Renal cortex interstitium (tissue), 11 donors: ENCODE measurements at regions not wholly inside any gene's neighbourhood (a gene's known extent, or its start where the extent isn't known, plus 50 kb on each side); places are given as distances from the start of the nearest gene placed in this dataset.

ENCODE experiments used
- DNase-seq, 11 donors: peaks; one replicate each; pipeline ENCODE4 v3.0.0-alpha.2; 2013; ENCODE audit warnings: low read depth in 9 of 11, low spot score in 4 of 11; ENCODE audit errors: extremely low read depth in 1 of 11

DNA sequence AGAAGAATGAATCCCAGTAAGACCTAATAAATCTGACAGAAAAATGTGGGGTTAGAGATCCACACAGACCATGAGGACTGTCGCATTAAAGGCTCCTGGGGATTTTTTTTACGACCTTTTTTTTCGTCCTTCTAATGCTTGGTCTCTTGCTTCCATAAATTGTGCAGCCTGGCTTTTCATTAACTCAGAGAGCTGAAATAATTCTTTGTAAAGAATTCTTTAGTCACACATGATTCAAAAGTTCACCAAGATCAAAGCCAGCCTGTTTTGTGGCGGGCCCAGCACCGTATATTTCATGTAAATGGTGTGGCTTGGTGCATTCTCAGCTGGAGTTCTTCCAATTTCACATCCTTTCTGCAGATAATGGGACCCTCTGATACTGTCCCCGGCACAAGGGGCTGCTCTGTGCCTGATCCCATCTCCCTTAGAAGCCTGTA lies 206.6 kb upstream of the BMPER start:
- peak in 2 of 11 donors; percentile 66 to 72 for DNase-seq

DNA sequence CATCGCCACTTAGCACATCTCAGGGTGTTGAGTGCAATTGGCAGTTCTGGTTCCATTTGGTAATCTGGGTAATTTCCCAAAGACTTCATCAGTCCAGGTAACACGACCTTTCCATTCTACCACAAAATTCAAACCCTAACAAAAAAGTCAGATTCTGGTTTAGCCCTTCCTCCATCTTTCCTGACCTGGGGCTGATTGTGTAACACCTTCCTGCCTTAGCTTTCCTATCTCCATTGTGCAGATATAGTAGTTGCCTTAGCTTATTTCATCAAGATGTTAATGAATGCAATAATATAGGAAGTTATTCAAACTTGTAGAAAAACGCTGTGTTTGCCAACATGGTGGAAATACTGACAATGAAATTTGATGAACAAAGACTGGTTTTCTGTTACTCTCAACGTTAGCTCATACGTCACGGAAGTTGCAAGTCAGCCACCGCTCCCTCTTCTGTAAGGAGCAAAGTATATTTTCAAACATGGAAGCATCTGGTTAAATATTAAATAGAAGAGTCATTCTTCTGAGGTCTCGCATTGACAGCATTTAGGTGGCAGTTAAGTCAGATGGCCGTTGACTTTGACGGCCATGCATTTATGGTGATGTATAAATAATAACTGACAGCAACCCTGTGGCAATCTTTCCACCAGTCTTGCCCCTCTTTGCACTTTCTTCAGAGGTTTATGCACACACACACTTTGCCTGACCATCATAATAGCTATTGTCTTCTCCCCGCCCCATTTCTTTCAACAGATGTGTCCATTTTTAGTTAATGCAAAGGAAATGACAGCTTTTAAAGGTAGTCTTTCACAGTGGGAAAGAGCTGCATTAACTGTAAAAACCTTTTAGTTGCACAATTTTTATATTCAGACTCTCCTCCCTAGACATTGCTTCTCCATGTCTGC lies 205.1 kb upstream of the BMPER start:
- no peak for DNase-seq

DNA sequence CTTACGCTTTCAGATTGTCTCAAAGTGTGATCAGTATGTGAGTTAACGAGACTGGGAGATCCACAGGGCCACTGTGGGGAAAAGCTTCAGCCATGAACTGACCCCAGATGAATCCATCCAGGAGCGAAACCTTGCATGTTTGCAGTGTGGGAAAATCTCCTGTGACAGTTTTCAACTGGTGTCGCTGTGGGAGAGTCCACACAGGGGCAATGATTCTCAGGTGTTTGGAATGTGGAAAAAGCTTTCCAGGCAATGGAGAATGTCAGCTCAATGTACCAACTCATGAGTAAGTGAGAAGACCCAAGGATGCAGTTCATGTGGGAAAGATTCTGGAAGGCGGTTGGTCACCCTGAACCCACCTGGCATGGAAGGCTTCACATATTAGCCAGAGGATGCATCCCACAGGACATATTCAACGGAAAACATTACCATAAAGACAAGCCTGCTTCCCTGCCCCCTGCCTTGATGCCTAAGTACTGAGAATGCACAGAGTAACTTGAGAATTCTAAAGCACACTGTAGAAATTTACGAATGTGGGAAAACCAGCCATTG lies 204.1 kb upstream of the BMPER start:
- DNase-seq, result no peak

DNA sequence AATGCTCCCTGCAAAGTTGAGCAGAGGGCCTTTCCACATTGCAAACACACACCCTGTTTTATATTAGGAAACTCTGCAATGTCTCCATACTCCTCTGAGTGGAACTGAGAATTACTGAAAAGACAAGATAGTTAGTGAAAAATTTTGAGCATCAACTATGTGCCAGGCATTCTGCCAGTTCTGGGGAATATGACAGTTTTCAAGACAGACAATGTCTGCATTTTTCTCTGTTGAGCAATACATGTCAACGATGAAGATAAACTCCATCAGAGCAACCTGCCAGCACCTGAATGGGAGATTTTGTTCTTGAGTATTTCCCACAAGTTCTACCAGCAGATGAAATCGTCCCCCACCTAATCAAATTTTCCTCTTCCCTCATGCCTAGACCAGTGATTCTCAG lies 203.4 kb upstream of the BMPER start:
- no peak for DNase-seq

DNA sequence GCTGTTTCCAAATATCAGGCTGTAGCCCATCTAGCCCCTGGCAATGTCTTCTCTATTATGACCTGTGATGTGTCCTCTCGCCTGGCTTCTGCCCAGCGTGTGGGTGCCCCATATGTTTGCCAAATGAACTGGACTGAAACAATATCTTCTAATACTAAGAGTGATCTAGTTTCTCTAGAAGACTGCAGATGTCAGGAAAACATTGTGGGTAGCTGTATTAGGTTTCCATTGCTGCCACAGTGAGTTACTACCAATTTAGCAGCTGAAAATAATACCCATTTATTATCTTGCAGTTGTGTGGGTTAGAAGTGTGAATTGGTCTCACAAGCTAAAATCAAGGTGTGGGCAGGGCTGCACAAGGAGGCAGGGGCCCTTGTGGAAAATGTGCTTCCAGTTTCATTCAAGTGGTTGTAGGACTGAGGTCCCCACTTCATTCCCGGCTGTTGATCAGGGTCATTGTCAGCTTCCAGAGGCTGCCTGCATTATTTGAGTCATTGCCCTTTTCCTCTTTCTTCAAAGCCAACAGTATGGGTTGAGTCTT lies 202.8 kb upstream of the BMPER start:
- DNase-seq, result no peak

DNA sequence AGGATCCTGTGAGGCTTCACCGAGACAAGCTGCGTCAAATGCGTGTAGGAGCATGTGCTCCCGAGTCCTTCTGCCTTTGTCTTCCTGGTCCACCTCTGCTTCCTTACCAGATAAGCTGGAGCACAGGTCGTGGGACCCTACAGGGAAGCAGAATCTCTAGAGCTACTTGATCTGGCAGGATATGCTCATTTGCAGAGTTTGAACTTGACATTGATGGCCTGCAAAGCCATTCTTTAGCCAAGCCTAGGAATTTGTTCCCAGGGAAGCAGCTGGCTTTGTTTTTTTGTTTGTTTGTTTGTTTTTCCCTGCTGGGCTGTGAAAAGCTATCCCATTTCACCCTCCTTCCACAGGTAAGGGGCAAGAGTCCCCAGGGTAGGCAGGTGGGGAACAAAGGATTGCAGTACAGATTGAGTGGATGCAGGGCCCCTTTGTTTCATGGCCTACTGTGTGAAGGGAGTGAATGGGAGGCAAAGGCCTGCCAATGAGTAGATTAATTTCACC lies 200.0 kb upstream of the BMPER start:
- no peak for DNase-seq

DNA sequence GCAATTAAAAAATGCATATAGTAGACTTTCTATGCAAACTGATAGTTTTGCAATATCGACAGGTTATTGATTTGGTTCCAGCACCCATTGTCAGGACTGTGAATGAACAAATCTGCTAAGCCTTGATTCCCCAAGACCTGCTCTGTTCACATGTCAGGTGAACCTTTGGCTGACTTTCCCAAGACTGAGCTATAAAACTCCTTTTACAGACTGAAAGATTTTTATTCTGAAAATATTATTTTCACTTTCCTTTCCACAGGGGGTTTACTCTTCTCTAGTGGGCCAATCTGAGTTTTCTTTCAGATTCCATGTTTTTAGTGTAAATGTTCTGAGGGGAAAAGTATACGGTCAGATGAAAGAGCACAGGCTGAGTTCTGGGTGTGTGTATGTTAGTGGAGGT lies 199.2 kb upstream of the BMPER start:
- no peak for DNase-seq

DNA sequence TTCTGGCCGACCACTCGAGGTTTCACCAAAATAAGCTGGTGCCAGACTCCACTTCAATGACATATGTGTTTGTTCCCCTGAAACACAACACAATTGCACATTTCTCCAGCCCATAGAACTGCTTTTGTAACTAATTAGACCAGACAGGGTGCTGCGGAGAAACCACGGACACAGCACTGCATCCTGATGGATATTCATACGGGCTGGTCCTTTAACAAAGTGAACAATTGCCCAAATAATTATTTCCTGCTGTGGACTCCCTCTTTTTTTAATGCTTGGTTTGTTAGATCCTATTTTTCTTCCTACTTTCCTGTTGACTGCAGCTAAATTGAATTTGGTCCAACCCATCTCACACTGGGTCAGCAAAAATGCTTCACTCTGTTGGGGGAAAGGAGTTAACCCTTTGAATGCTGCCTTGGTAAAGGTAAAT lies 198.6 kb upstream of the BMPER start:
- no peak for DNase-seq

DNA sequence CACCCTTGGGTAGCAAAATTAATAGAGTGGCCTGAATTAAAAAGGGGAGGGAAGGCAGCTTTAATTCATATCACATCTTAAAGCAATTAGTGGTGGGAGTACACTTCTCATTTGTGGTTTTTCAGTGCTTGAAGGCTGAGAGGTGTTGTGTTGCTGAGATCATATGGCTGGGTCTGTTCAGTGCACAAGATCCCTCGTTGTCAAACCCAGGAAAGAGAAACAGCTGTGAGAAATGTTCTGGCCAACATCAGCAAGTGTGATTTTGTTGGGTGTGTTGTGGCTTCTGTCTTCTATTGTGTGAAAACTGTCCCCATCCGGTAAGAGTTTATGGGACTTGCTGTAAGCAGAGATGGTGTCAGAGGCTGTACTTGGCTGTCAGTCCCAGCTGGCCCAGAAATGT lies 197.9 kb upstream of the BMPER start:
- no peak for DNase-seq

DNA sequence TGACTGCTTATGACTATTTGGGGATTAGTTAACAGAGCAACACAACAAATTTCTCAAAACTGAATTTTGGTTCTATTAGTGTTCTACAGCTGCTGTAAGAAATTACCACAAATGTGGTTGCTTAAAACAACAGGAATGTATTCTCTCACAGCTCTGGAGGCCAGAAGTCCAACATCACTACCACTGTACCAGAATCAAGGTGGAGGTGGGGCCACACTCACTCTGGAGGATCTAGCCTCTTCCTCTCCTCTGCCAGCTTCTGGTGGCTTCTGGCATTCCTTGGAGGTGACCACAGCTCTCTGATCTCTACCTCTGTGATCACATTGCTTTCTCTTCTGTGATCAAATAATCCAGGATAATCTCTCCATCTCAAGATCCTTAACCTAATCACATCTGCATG lies 194.7 kb upstream of the BMPER start:
- no peak for DNase-seq

DNA sequence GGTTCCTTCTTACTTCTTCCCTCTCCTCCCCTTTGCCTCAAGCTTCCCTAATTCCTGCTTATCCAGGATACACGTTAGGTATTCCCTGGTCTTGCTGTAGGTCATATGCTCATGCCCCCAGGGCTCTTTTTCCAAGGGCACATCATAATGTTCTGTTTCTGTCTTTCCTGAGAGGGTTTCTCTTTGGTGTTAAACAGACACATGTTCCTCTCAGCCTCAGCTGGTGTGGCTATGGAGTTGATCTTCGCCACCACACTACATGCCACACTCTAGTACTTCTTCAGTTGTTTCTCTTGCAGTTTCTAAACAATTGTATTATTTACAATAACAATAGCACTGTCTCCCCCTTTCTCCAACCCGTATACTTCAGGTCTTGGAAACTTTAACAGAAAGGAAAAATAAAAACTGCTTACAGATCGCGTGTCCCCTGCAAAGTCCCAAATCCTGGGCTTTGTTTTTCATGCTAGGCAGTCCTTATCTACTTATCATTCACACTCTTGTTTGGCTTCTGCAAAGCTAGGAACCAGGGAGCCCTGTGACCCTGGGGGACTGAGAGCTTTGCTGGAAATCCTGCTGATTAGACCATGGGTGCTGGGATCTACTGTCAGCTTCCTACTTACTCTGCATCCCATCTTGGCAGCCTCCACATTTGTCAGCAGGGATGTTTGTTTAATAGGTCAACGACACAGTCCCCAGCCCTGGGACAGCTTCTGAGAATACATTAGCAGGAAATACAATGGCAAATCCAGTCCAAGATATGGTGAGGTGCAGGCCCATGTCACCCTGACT lies 193.9 kb upstream of the BMPER start:
- no peak for DNase-seq

DNA sequence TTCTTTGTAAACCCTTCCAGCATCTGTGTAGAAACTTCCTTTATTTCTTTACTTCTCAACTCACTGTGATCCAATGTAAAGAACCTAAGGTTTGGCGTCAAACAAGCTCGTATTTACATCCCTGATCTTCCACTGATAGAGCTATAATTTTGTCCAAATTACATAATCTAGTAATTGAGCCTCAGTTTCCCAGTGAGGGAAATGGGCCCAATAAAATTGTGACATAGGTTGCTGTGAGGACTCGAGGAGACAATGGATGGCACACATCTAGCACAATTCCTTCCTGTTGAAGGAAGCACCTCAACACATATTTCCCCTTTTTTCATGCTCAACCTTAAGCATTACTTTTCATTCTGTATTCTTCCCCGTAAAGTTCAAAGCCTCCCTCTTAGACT lies 193.3 kb upstream of the BMPER start:
- no peak for DNase-seq

DNA sequence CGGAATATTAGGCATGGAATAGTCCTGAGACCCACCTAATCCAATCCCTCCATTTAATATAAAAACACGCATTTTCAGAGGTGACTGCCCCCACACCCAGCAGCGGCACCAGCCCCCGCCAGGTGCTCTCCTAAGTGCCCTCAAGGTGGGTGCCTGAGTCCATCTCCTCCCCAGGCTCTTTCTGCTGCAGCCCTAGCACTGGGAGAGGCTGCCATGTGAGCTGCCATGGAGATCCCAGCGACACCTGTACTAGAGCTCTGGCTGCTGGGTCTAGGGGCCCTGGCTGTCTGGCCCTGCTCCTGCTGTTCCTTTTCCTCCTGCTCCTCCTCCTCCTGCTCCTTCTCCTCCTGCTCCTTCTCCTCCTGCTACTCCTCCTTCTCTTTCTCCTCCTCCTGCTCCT lies 191.1 kb upstream of the BMPER start:
- no peak for DNase-seq

DNA sequence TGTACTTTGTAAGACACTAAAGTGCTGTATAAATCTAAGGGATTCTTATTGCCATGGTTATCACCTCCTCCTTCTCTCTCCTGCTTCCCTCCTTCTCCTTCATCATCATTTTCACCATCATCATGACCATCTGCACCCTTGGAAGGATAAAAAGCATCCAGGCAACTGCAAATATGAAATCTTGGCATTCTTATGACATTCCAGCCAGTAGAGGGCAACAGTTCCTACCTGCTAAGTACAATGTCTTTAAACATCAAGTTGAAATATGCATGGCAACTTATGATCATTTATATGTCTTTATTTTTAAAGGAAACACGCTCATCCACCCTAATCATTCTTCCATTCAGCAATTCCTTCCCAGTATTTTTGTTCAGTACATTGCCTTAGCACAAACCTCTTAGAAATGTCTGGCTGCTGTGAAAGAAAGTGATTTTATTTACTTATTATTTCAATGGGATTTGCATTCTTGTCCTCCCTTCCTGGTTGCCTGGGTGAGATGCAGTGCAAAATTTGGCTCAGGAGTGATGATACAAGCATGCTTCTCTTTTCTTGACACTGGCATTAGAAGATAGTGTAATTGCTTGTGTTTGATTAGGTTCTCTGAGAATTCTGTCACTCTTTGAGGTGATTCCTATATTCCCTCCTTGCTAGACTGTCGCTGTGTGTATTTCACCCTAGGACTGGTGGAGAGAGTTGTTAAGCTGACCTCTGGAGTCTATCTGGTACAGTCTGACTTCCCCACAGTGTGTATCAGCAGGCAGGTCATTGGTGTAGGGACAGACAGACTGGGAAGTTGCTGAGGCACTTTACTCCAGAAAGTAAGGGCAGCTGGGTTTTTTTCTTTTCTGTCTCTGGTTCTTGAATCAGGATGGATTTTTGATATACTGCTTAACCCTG lies 188.5 kb upstream of the BMPER start:
- peak in 3 of 11 donors; percentile 46 to 73 (median 56) for DNase-seq

DNA sequence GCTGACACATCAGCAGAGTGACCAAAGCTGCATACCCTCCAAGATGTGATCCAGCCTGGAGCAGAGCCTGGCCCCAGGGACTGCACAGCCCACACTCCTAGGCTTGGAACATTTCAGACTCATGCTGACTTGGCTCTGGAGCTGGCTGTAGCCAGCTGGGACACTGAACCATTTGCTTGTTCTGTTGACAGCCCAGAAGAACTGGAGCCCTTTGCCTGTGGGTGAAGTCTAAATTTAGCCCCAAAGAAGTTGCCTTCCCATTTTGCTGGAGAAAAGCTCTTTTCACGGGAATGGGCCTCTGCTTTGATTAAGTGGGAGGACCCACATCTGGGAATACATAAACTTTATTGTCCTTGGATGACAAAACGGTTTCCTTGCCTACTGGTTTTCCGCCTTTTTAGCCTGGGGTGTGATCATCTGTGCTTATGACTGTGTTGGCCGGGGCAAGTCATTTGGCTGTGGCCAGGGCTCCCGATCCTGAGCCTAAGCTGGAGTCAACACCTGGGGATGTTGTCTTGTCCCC lies 186.2 kb upstream of the BMPER start:
- DNase-seq, result peak in 3 of 11 donors; percentile 57 to 59 (median 57)

DNA sequence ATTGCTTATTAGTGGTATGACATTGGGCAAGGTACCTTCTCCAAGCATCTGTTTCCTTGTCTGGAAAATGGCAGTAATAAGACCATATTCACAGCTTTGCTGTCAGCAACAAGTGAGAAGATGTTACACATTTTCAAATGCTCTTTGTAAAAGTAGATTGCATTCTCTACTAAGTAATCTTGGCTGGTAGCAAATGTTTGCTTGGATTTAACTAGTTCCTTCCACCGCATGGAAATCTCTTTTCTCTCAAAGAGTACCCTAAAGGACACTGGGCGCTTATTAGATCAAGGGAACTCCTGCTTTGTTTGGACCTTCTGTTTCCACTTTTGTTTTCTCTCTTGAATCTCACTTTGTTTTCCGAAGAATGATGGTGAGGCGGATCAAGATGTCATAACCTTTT lies 185.2 kb upstream of the BMPER start:
- DNase-seq, result no peak

DNA sequence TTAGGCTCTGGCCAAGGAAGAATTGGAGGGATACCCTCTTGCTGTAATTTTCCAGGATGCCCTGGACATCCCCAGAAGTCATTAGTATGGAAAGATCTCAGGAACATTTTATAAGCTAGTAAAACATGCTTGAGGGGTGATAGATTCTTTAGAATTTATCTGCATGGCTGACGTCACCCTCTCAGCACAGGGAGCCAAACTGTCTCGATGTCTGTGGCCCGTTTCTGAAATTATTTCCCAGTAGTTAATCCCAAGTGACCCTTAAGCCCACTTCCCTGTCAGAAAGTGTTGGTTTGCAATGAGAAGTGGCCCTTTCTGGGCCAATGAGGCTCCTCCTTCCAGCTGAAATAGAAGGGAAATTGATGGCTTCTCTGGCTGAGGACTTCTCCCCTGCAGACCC lies 184.5 kb upstream of the BMPER start:
- DNase-seq, result no peak

DNA sequence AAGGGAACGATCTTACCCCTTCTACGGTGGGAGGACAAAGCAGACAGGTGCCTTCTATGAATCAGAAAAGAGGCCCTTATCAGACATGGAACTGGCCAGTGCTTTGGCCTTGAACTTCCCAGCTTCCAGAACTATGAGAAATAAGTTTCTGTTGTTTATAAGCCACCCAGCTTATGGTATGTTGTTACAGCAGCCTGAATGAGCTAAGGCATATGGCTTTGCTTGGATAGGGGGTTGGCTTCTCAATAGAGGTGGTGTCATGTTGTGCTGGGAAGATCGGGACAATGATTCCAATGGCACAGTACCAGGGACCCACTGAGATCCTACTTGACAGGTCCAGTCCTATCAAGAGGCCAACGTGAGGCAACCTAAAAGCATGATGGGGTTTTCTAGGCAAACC lies 183.4 kb upstream of the BMPER start:
- no peak for DNase-seq
